GM23338 (cell line): ENCODE measurements at regions not wholly inside any gene's neighbourhood (a gene's known extent, or its start where the extent isn't known, plus 50 kb on each side); places are given as distances from the start of the nearest gene placed in this dataset.
"Not testable (repeated sequence)": the region's sequence is repeated elsewhere in the genome, so short reads cannot be mapped to it uniquely, and the experiment has no call there.

Experiments used
- ATAC-seq: fragments of 200-7000 bp; cut with Tn5 transposase; 3 replicates; pipeline ENCODE4 v1.9.1; 2020
- DNase-seq: peaks from one replicate; pipeline ENCODE4 v3.0.0-alpha.2; 2015; ENCODE audit warnings: low spot score
- H2AFZ ChIP-seq: fragments of 200-600 bp; sonication (generic); 2 replicates; pipeline ENCODE4 v1.8.0; 2016; ENCODE audit warnings: antibody characterized with exemption, mild to moderate bottlenecking, moderate library complexity
- H3F3A ChIP-seq: fragments of 200-600 bp; sonication (generic); replicated peaks from 2 replicates; pipeline ENCODE4 v1.8.0; 2017; ENCODE audit warnings: antibody characterized with exemption, mixed run types, low read depth
- H3K27ac ChIP-seq: fragments of 200-600 bp; sonication (generic); 2 replicates; pipeline ENCODE4 v1.6.1; 2016; ENCODE audit warnings: low read depth
- H3K27me3 ChIP-seq: fragments of 200-600 bp; sonication (generic); 2 replicates; pipeline ENCODE4 v1.8.0; 2016; ENCODE audit warnings: mild to moderate bottlenecking, mixed run types, moderate library complexity; ENCODE audit not compliant: insufficient read depth
- H3K36me3 ChIP-seq: fragments of 200-600 bp; sonication (generic); 2 replicates; pipeline ENCODE4 v1.8.0; 2016; ENCODE audit warnings: mild to moderate bottlenecking; ENCODE audit not compliant: insufficient read depth
- H3K4me1 ChIP-seq: fragments of 200-600 bp; sonication (generic); 2 replicates; pipeline ENCODE4 v1.8.0; 2016; ENCODE audit warnings: mild to moderate bottlenecking, moderate library complexity; ENCODE audit not compliant: insufficient read depth
- H3K4me2 ChIP-seq: fragments of 200-600 bp; sonication (generic); 2 replicates; pipeline ENCODE4 v1.7.1; 2017; ENCODE audit warnings: mixed run types
- H3K4me3 ChIP-seq: fragments of 200-600 bp; sonication (generic); 2 replicates; pipeline ENCODE4 v1.6.1; 2016; ENCODE audit warnings: mixed run types
- H3K79me2 ChIP-seq: fragments of 200-600 bp; sonication (generic); replicated peaks from 2 replicates; pipeline ENCODE4 v1.8.0; 2017; ENCODE audit warnings: mild to moderate bottlenecking; ENCODE audit not compliant: insufficient read depth
- H3K9me2 ChIP-seq: fragments of 200-600 bp; sonication (generic); 2 replicates; pipeline ENCODE4 v1.8.0; 2017; ENCODE audit not compliant: insufficient read depth
- H4K20me1 ChIP-seq: fragments of 200-600 bp; sonication (generic); replicated peaks from 2 replicates; pipeline ENCODE4 v1.8.0; 2017; ENCODE audit warnings: mild to moderate bottlenecking; ENCODE audit not compliant: insufficient read depth
- H3K27ac Mint-ChIP-seq: 2 replicates; pipeline ENCODE4 v1.8.0; 2020; ENCODE audit warnings: inconsistent platforms, mild to moderate bottlenecking, moderate library complexity, mixed read lengths
- H3K27me3 Mint-ChIP-seq: 3 replicates; pipeline ENCODE4 v1.8.0; 2022; ENCODE audit warnings: low read depth, mild to moderate bottlenecking, moderate library complexity, mixed read lengths, inconsistent platforms; ENCODE audit not compliant: insufficient read depth, poor library complexity
- H3K36me3 Mint-ChIP-seq: 3 replicates; pipeline ENCODE4 v1.8.0; 2021; ENCODE audit warnings: low read depth, mild to moderate bottlenecking, inconsistent platforms, moderate library complexity, mixed read lengths
- H3K4me1 Mint-ChIP-seq: 3 replicates; pipeline ENCODE4 v1.8.0; 2020; ENCODE audit warnings: mild to moderate bottlenecking, inconsistent platforms, mixed read lengths
- H3K4me3 Mint-ChIP-seq: 3 replicates; pipeline ENCODE4 v1.8.0; 2021; ENCODE audit warnings: moderate library complexity, mild to moderate bottlenecking, inconsistent platforms, mixed read lengths
- H3K9me3 Mint-ChIP-seq: 3 replicates; pipeline ENCODE4 v1.8.0; 2020; ENCODE audit warnings: moderate library complexity, mild to moderate bottlenecking, inconsistent platforms, mixed read lengths
- CREB1 ChIP-seq: fragments of 250-450 bp; sonication (Bioruptor Pico); IDR thresholded peaks from 2 replicates; pipeline ENCODE4 v1.5.0; 2020; ENCODE audit warnings: low read depth, mild to moderate bottlenecking, moderate library complexity
- ETS1 ChIP-seq: IDR thresholded peaks from 2 replicates; pipeline ENCODE4 v1.6.1; 2016; ENCODE audit warnings: antibody characterized with exemption
- EZH2 ChIP-seq: fragments of 200-600 bp; sonication (generic); IDR thresholded peaks from one replicate; pipeline ENCODE4 v1.8.0; 2017; ENCODE audit warnings: antibody characterized with exemption, mild to moderate bottlenecking, low read depth; ENCODE audit not compliant: unreplicated experiment
- POLR2AphosphoS5 ChIP-seq: IDR thresholded peaks from 2 replicates; pipeline ENCODE4 v1.6.1; 2016; ENCODE audit warnings: antibody characterized with exemption, low read depth
- REST ChIP-seq: IDR thresholded peaks from one replicate; pipeline ENCODE4 v1.6.1; 2018; ENCODE audit warnings: antibody characterized with exemption; ENCODE audit not compliant: unreplicated experiment
- STAT1 ChIP-seq: IDR thresholded peaks from one replicate; pipeline ENCODE4 v1.6.1; 2016; ENCODE audit warnings: antibody characterized with exemption; ENCODE audit not compliant: unreplicated experiment
- ZNF331 ChIP-seq: fragments of 250-450 bp; sonication (Bioruptor Pico); IDR thresholded peaks from 2 replicates; pipeline ENCODE4 v1.5.0; 2020; ENCODE audit warnings: low read depth, mild to moderate bottlenecking, moderate library complexity

DNA sequence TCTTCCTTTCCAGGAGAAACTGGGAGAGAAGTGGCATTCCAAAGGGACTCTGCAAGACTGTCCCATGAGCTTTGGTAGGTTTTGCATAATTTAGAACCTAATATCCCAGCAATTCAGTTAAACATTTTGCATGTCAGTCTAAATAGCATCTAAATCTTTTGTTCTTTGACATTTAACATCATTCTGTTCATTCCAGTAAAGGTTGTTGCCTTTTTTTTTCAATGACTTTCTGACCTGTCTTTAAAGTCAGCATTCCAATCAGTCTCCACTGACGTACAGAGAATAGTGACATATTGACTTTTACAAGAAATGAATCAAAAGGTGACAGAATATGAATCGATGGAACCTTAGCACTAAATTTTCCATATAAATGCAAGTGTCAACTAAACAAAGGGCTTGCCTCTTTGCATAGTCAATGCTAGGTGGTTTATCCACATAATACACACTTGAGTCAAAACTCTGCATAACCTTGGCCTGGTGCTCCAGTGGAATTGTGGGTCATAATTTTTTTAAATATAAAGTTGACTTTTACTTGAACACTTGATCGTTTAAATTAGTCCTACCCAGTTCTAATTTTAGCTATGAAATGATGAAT is 370.1 kb downstream of the CNTN6 start:
- H3K4me3 Mint-ChIP-seq, result no peak overlapping the region
- no peaks in the 10 kb centered on the region for H3K79me2 ChIP-seq
- no peak overlapping the region for H3K4me3 ChIP-seq
- no peaks in the 10 kb centered on the region for H4K20me1 ChIP-seq
- H3K4me2 ChIP-seq, result no peak overlapping the region
- no peaks in the 10 kb centered on the region for H3F3A ChIP-seq
- peaks cover 2% of the 10 kb centered on the region for H3K27me3 Mint-ChIP-seq
- H3K9me3 Mint-ChIP-seq, result peaks cover 92% of the 10 kb centered on the region
- no peak overlapping the region for H3K27ac ChIP-seq
- H3K9me2 ChIP-seq, result 0 out of 2 replicates have a peak, but pooled peaks cover 3% of the 10 kb centered on the region
- H3K27me3 ChIP-seq, result no peaks in the 10 kb centered on the region
- H3K36me3 ChIP-seq, result no peaks in the 10 kb centered on the region
- TF ChIP-seq ETS1 (no peak), ZNF331 (CRISPR knock-in tag) (no peak), STAT1 (no peak), EZH2 (no peak), CREB1 (CRISPR knock-in tag) (no peak), POLR2AphosphoS5 (no peak)
- no peak for DNase-seq
- H3K4me1 Mint-ChIP-seq, result no peaks in the 10 kb centered on the region
- 0 out of 2 replicates have a peak overlapping the region, but pooled peaks have one; percentile 18 for H2AFZ ChIP-seq
- ATAC-seq, result no peak
- H3K4me1 ChIP-seq, result no peaks in the 10 kb centered on the region
- no peak overlapping the region for H3K27ac Mint-ChIP-seq
- peaks cover 21% of the 10 kb centered on the region for H3K36me3 Mint-ChIP-seq

GRCh38 chr3:1465091-1465490 is 372.3 kb downstream of the CNTN6 start:
- H3K4me1 Mint-ChIP-seq, H3K79me2 ChIP-seq, H3K9me2 ChIP-seq, H2AFZ ChIP-seq, ATAC-seq, H3K4me2 ChIP-seq, H4K20me1 ChIP-seq, H3F3A ChIP-seq, H3K4me3 Mint-ChIP-seq, H3K27me3 Mint-ChIP-seq, H3K4me3 ChIP-seq, H3K27ac ChIP-seq, H3K27ac Mint-ChIP-seq, H3K27me3 ChIP-seq, H3K4me1 ChIP-seq, DNase-seq, H3K36me3 ChIP-seq: not testable (repeated sequence)
- Mint-ChIP-seq H3K36me3 (peaks cover 17% of the 10 kb centered on the region), H3K9me3 (peaks cover 98% of the 10 kb centered on the region)

DNA sequence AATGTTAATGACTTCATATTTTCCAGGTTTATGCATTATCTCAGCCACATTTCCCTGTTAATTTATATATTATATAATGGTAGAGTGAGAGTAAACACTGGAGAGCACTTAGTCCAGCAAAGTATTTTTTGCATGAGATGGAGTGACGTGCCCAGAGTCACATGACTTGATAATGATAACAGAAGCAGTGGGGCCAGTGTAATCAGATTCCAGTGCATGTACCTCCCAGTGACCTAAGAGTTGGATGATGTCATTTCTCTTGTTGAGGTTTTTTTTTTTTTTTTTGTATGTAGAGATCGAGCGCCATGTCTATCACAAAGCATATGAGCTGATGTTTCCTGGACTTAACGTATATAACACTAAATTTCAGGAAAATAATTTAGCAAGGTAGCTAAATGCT is 375.3 kb downstream of the CNTN6 start:
- Mint-ChIP-seq H3K27ac (no peak overlapping the region), H3K36me3 (peaks cover 25% of the 10 kb centered on the region), H3K9me3 (peaks cover 94% of the 10 kb centered on the region), H3K4me3 (no peak overlapping the region), H3K27me3 (peaks cover 6% of the 10 kb centered on the region), H3K4me1 (no peaks in the 10 kb centered on the region)
- Histone ChIP-seq H4K20me1 (no peaks in the 10 kb centered on the region), H3K9me2 (0 out of 2 replicates have a peak, but pooled peaks cover 3% of the 10 kb centered on the region), H3F3A (no peaks in the 10 kb centered on the region), H3K4me2 (no peak overlapping the region), H3K27me3 (no peaks in the 10 kb centered on the region), H3K36me3 (no peaks in the 10 kb centered on the region), H3K4me3 (no peak overlapping the region), H3K4me1 (no peaks in the 10 kb centered on the region), H2AFZ (no peak overlapping the region), H3K27ac (no peak overlapping the region), H3K79me2 (no peaks in the 10 kb centered on the region)
- DNase-seq, result no peak
- ATAC-seq, result no peak
- TF ChIP-seq ETS1 (no peak), STAT1 (no peak), REST (no peak), POLR2AphosphoS5 (no peak)
